ENCODE measurements at regions not wholly inside any gene's neighbourhood (a gene's known extent, or its start where the extent isn't known, plus 50 kb on each side); places are given as distances from the start of the nearest gene placed in this dataset.

GRCh38 chr1:34657266-34657665 is 97.6 kb upstream of the GJB5 start:
- TF ChIP-seq CTCF (IDR thresholded peaks at IDR 0.05): no peak
- DNase-seq: no peak
- H3K36me3 ChIP-seq: no peaks in the 10 kb centered on the region
- no peak overlapping the region for H3K27ac ChIP-seq
- intact Hi-C loops (cut with DNase I): no loop called here
- no peak overlapping the region for H3K4me3 ChIP-seq
- H3K9me3 ChIP-seq: no peaks in the 10 kb centered on the region
- no peaks in the 10 kb centered on the region for H3K4me1 ChIP-seq
- no peak for ATAC-seq
- peaks cover 14% of the 10 kb centered on the region for H3K27me3 ChIP-seq (ENCODE audit: low read depth)

- Histone ChIP-seq H3K27me3 (ENCODE audit: low read depth) (peaks cover 9% of the 10 kb centered on the region), H3K4me3 (no peak overlapping the region), H3K36me3 (no peaks in the 10 kb centered on the region), H3K27ac (no peak overlapping the region), H3K9me3 (no peaks in the 10 kb centered on the region), H3K4me1 (no peaks in the 10 kb centered on the region)
- intact Hi-C loops (cut with DNase I): no loop called here
- no peak for DNase-seq
- ATAC-seq: no peak
- no peak for TF ChIP-seq CTCF (IDR thresholded peaks at IDR 0.05)
These were observed 97.0 kb upstream of the GJB5 start for GRCh38 chr1:34657849-34658248.

GRCh38 chr1:34663031-34663430 is 91.8 kb upstream of the GJB5 start:
- TF ChIP-seq CTCF (IDR thresholded peaks at IDR 0.05): no peak
- H3K27me3 ChIP-seq (ENCODE audit: low read depth): no peaks in the 10 kb centered on the region
- no peaks in the 10 kb centered on the region for H3K4me1 ChIP-seq
- ATAC-seq: no peak
- intact Hi-C loops (cut with DNase I): no loop called here
- no peaks in the 10 kb centered on the region for H3K9me3 ChIP-seq
- H3K36me3 ChIP-seq: no peaks in the 10 kb centered on the region
- H3K4me3 ChIP-seq: no peak overlapping the region
- no peak overlapping the region for H3K27ac ChIP-seq
- no peak for DNase-seq

DNA sequence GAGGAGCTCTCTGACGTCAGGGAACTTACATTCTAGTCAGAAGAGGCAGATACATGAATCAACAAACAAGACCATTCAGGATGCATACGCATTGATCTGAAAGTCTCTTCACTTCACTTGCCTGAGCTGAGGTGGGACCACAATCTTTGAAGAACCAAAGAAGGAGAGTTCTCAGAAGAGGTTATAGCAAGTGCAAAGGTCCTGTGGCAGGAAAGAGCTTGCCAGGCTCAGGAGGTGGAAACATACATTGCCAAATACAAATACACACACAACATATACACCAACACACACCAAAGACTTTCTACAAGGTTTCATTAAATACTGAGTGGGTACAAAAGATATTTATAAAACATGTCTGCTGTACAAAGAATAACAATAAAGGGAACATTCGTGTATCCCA is 86.8 kb upstream of the GJB5 start:
- H3K4me3 ChIP-seq: no peak overlapping the region
- intact Hi-C loops (cut with DNase I): no loop called here
- ATAC-seq (no peak), DNase-seq (no peak)
- no peak overlapping the region for H3K27ac ChIP-seq
- no peak for TF ChIP-seq CTCF (IDR thresholded peaks at IDR 0.05)
- no peaks in the 10 kb centered on the region for H3K36me3 ChIP-seq
- no peaks in the 10 kb centered on the region for H3K27me3 ChIP-seq (ENCODE audit: low read depth)
- no peaks in the 10 kb centered on the region for H3K4me1 ChIP-seq
- H3K9me3 ChIP-seq: no peaks in the 10 kb centered on the region

DNA sequence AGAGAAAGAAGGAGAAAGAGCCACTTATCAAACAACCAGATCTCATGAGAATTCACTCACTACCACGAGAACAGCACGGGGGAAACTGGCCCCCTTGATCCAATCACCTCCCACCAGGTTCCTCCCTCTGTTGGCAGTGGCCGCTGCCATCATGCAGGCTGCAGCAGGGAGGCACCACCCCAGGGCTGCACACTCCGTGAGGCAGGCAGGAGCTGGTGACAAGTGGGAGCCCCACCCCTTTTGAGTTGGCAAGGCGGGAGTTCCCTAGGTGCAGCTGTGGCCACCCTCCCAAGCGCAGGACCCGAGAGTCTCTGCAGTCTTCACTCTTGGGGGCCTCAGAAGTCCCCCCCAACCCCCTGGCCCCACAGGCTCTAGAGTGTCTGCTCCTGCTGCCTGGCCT is 83.9 kb upstream of the GJB5 start:
- Histone ChIP-seq H3K27me3 (ENCODE audit: low read depth) (no peaks in the 10 kb centered on the region), H3K4me3 (no peak overlapping the region), H3K4me1 (no peaks in the 10 kb centered on the region), H3K36me3 (no peaks in the 10 kb centered on the region), H3K9me3 (no peaks in the 10 kb centered on the region), H3K27ac (no peak overlapping the region)
- ATAC-seq (no peak), DNase-seq (no peak)
- intact Hi-C loops (cut with DNase I): no loop called here
- no peak for TF ChIP-seq CTCF (IDR thresholded peaks at IDR 0.05)

- H3K9me3 ChIP-seq: no peaks in the 10 kb centered on the region
- no peaks in the 10 kb centered on the region for H3K4me1 ChIP-seq
- DNase-seq (no peak), ATAC-seq (no peak)
- H3K27me3 ChIP-seq (ENCODE audit: low read depth): no peaks in the 10 kb centered on the region
- TF ChIP-seq CTCF (IDR thresholded peaks at IDR 0.05): no peak
- no peak overlapping the region for H3K4me3 ChIP-seq
- H3K27ac ChIP-seq: no peak overlapping the region
- H3K36me3 ChIP-seq: no peaks in the 10 kb centered on the region
- intact Hi-C loops (cut with DNase I): no loop called here
These were observed 83.0 kb upstream of the GJB5 start for GRCh38 chr1:34671887-34672286.

All from lower lobe of right lung (tissue), 2 donors.